ENCODE measurements at regions not wholly inside any gene's neighbourhood (a gene's known extent, or its start where the extent isn't known, plus 50 kb on each side); places are given as distances from the start of the nearest gene placed in this dataset.

GRCh38 chr5:38110130-38110529 is 148.2 kb upstream of the EGFLAM start:
- intact Hi-C loops (cut with micrococcal nuclease): no loop called here
- ChIA-PET CTCF (no interaction called here), POLR2A (no interaction called here)
- peaks cover 2% of the 10 kb centered on the region for H3K27me3 Mint-ChIP-seq
- DNase-seq: no peak
- H3K27ac Mint-ChIP-seq: no peak overlapping the region
- H3K4me1 Mint-ChIP-seq (ENCODE audit: low read depth): no peaks in the 10 kb centered on the region
- H3K9me3 Mint-ChIP-seq: no peaks in the 10 kb centered on the region
- no peak overlapping the region for H3K4me3 Mint-ChIP-seq
- no peaks in the 10 kb centered on the region for H3K36me3 Mint-ChIP-seq

GRCh38 chr5:38107096-38107495 is 151.3 kb upstream of the EGFLAM start:
- POLR2A ChIA-PET: no interaction called here
- DNase-seq: no peak
- H3K4me1 Mint-ChIP-seq (ENCODE audit: low read depth): no peaks in the 10 kb centered on the region
- H3K9me3 Mint-ChIP-seq: no peaks in the 10 kb centered on the region
- CTCF ChIA-PET: no interaction called here
- H3K27me3 Mint-ChIP-seq: peaks cover 2% of the 10 kb centered on the region
- intact Hi-C loops (cut with micrococcal nuclease): no loop called here
- H3K36me3 Mint-ChIP-seq: no peaks in the 10 kb centered on the region
- H3K27ac Mint-ChIP-seq: no peak overlapping the region
- H3K4me3 Mint-ChIP-seq: no peak overlapping the region

- peaks cover 2% of the 10 kb centered on the region for H3K27me3 Mint-ChIP-seq
- POLR2A ChIA-PET: no interaction called here
- CTCF ChIA-PET: no interaction called here
- no peaks in the 10 kb centered on the region for H3K36me3 Mint-ChIP-seq
- no peaks in the 10 kb centered on the region for H3K4me1 Mint-ChIP-seq (ENCODE audit: low read depth)
- H3K9me3 Mint-ChIP-seq: no peaks in the 10 kb centered on the region
- no peak overlapping the region for H3K27ac Mint-ChIP-seq
- no peak for DNase-seq
- intact Hi-C loops (cut with micrococcal nuclease): no loop called here
- no peak overlapping the region for H3K4me3 Mint-ChIP-seq
Measured at GRCh38 chr5:38105801-38106200, 152.6 kb upstream of the EGFLAM start.

- Mint-ChIP-seq H3K27me3 (peaks cover 2% of the 10 kb centered on the region), H3K9me3 (no peaks in the 10 kb centered on the region), H3K4me3 (no peak overlapping the region), H3K27ac (no peak overlapping the region), H3K4me1 (ENCODE audit: low read depth) (no peaks in the 10 kb centered on the region), H3K36me3 (no peaks in the 10 kb centered on the region)
- no peak for DNase-seq
- ChIA-PET CTCF (no interaction called here), POLR2A (no interaction called here)
- intact Hi-C loops (cut with micrococcal nuclease): no loop called here
Measured at GRCh38 chr5:38105231-38105570, 153.2 kb upstream of the EGFLAM start.

- CTCF ChIA-PET: no interaction called here
- H3K36me3 Mint-ChIP-seq: no peaks in the 10 kb centered on the region
- H3K27me3 Mint-ChIP-seq: peaks cover 2% of the 10 kb centered on the region
- DNase-seq: no peak
- H3K4me1 Mint-ChIP-seq (ENCODE audit: low read depth): no peaks in the 10 kb centered on the region
- no peak overlapping the region for H3K4me3 Mint-ChIP-seq
- no peak overlapping the region for H3K27ac Mint-ChIP-seq
- intact Hi-C loops (cut with micrococcal nuclease): no loop called here
- no peaks in the 10 kb centered on the region for H3K9me3 Mint-ChIP-seq
- POLR2A ChIA-PET: no interaction called here
Measured at GRCh38 chr5:38104497-38105230, 153.7 kb upstream of the EGFLAM start.

GRCh38 chr5:38101897-38102296 is 156.5 kb upstream of the EGFLAM start:
- no peaks in the 10 kb centered on the region for H3K36me3 Mint-ChIP-seq
- H3K4me3 Mint-ChIP-seq: no peak overlapping the region
- no peaks in the 10 kb centered on the region for H3K4me1 Mint-ChIP-seq (ENCODE audit: low read depth)
- H3K27me3 Mint-ChIP-seq: no peaks in the 10 kb centered on the region
- H3K27ac Mint-ChIP-seq: no peak overlapping the region
- intact Hi-C loops (cut with micrococcal nuclease): no loop called here
- no peaks in the 10 kb centered on the region for H3K9me3 Mint-ChIP-seq
- no peak for DNase-seq
- POLR2A ChIA-PET: no interaction called here
- CTCF ChIA-PET: interaction anchor here (1.0 kb wide), 1 partner anchor 39 kb away, joined by 3 read pairs; no protein-coding TSS in a partner anchor

GRCh38 chr5:38099205-38100168 is 158.9 kb upstream of the EGFLAM start:
- ChIA-PET CTCF (no interaction called here), POLR2A (no interaction called here)
- Mint-ChIP-seq H3K4me3 (no peak overlapping the region), H3K27ac (no peak overlapping the region), H3K27me3 (no peaks in the 10 kb centered on the region), H3K4me1 (ENCODE audit: low read depth) (no peaks in the 10 kb centered on the region), H3K9me3 (no peaks in the 10 kb centered on the region), H3K36me3 (no peaks in the 10 kb centered on the region)
- DNase-seq: no peak
- intact Hi-C loops (cut with micrococcal nuclease): no loop called here

GRCh38 chr5:38094889-38095288 is 163.5 kb upstream of the EGFLAM start:
- Mint-ChIP-seq H3K4me1 (ENCODE audit: low read depth) (no peaks in the 10 kb centered on the region), H3K4me3 (no peak overlapping the region), H3K27me3 (no peaks in the 10 kb centered on the region), H3K27ac (no peak overlapping the region), H3K9me3 (no peaks in the 10 kb centered on the region), H3K36me3 (no peaks in the 10 kb centered on the region)
- POLR2A ChIA-PET: no interaction called here
- intact Hi-C loops (cut with micrococcal nuclease): no loop called here
- DNase-seq: no peak
- CTCF ChIA-PET: no interaction called here

- ChIA-PET POLR2A (no interaction called here), CTCF (no interaction called here)
- H3K36me3 Mint-ChIP-seq: no peaks in the 10 kb centered on the region
- H3K27me3 Mint-ChIP-seq: no peaks in the 10 kb centered on the region
- H3K27ac Mint-ChIP-seq: no peak overlapping the region
- intact Hi-C loops (cut with micrococcal nuclease): no loop called here
- DNase-seq: no peak
- H3K4me1 Mint-ChIP-seq (ENCODE audit: low read depth): no peaks in the 10 kb centered on the region
- H3K4me3 Mint-ChIP-seq: no peak overlapping the region
- H3K9me3 Mint-ChIP-seq: no peaks in the 10 kb centered on the region
Measured at GRCh38 chr5:38093855-38094254, 164.5 kb upstream of the EGFLAM start.

GRCh38 chr5:38086777-38087176 is 171.6 kb upstream of the EGFLAM start:
- Mint-ChIP-seq H3K4me1 (ENCODE audit: low read depth) (no peaks in the 10 kb centered on the region), H3K27me3 (no peaks in the 10 kb centered on the region), H3K27ac (no peak overlapping the region), H3K9me3 (no peaks in the 10 kb centered on the region), H3K36me3 (no peaks in the 10 kb centered on the region), H3K4me3 (no peak overlapping the region)
- ChIA-PET POLR2A (no interaction called here), CTCF (no interaction called here)
- no peak for DNase-seq
- intact Hi-C loops (cut with micrococcal nuclease): no loop called here

- intact Hi-C loops (cut with micrococcal nuclease): no loop called here
- no peak overlapping the region for H3K4me3 Mint-ChIP-seq
- no peak overlapping the region for H3K27ac Mint-ChIP-seq
- DNase-seq: no peak
- peaks cover 2% of the 10 kb centered on the region for H3K9me3 Mint-ChIP-seq
- CTCF ChIA-PET: no interaction called here
- H3K27me3 Mint-ChIP-seq: no peaks in the 10 kb centered on the region
- no peaks in the 10 kb centered on the region for H3K36me3 Mint-ChIP-seq
- no peaks in the 10 kb centered on the region for H3K4me1 Mint-ChIP-seq (ENCODE audit: low read depth)
- POLR2A ChIA-PET: no interaction called here
Measured at GRCh38 chr5:38079620-38080402, 178.5 kb upstream of the EGFLAM start.

- peaks cover 2% of the 10 kb centered on the region for H3K9me3 Mint-ChIP-seq
- CTCF ChIA-PET: no interaction called here
- no peak overlapping the region for H3K4me3 Mint-ChIP-seq
- H3K27ac Mint-ChIP-seq: no peak overlapping the region
- H3K4me1 Mint-ChIP-seq (ENCODE audit: low read depth): no peaks in the 10 kb centered on the region
- H3K27me3 Mint-ChIP-seq: no peaks in the 10 kb centered on the region
- no peak for DNase-seq
- POLR2A ChIA-PET: no interaction called here
- intact Hi-C loops (cut with micrococcal nuclease): no loop called here
- H3K36me3 Mint-ChIP-seq: no peaks in the 10 kb centered on the region
Measured at GRCh38 chr5:38078161-38078560, 180.2 kb upstream of the EGFLAM start.

All from activated CD4-positive, alpha-beta memory T cell treated with anti-CD3 and anti-CD28 coated beads for 36 hours (primary cell).